ENCODE measurements at regions not wholly inside any gene's neighbourhood (a gene's known extent, or its start where the extent isn't known, plus 50 kb on each side); places are given as distances from the start of the nearest gene placed in this dataset.
A peak's percentile ranks its signal among the peaks of the same experiment; 100 is the strongest.

GRCh38 chr20:7029019-7029418, 261.5 kb downstream of the BMP2 start:
- DNase-seq (ENCODE audit: extremely low read depth, low read depth, low spot score): no peak

- DNase-seq (ENCODE audit: extremely low read depth, low read depth, low spot score): no peak
These were observed 263.7 kb downstream of the BMP2 start for GRCh38 chr20:7031222-7031621.

GRCh38 chr20:7038029-7038428, 270.5 kb downstream of the BMP2 start:
- no peak for DNase-seq (ENCODE audit: extremely low read depth, low read depth, low spot score)

DNA sequence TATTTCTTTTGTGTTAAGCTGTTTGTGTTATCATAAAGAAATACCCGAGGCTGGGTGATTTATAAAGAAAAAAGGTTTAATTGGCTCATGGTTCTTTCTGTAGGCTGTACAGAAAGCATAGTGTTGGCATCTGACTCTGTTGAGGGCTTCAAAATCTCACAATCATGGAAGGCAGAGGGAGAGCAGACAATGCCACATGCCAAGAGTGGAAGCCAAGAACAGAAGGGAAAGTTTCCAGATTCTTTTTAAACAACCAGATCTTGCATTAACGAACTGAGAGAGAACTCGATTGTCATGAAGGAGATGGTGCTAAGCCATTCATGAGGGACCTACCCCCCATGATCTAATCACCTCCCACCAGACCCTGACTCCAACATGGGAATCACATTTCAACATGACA, 290.1 kb downstream of the BMP2 start:
- DNase-seq (ENCODE audit: extremely low read depth, low read depth, low spot score): no peak

GRCh38 chr20:7078804-7079203, 311.3 kb downstream of the BMP2 start:
- DNase-seq (ENCODE audit: extremely low read depth, low read depth, low spot score): no peak

DNA sequence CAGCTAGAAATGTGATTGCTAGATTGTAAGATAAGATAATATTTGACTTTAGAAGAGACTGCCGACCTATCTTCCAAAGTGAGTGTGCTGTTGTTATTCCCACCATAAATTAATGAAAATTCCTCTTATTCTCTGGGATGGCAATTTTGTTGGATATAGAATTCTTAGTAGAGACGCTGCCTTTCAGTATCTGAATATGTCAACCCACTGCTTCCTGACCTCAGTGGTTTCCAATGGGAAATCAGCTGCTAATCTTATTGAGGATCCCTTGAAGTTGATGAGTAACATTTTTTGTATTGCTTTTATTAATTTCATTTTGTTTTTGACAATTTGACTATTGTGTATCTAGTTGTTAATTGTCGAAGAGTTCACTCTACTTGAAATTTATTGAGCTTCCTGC, 313.0 kb downstream of the BMP2 start:
- no peak for DNase-seq (ENCODE audit: extremely low read depth, low read depth, low spot score)

GRCh38 chr20:7085467-7085866, 318.0 kb downstream of the BMP2 start:
- no peak for DNase-seq (ENCODE audit: extremely low read depth, low read depth, low spot score)

DNA sequence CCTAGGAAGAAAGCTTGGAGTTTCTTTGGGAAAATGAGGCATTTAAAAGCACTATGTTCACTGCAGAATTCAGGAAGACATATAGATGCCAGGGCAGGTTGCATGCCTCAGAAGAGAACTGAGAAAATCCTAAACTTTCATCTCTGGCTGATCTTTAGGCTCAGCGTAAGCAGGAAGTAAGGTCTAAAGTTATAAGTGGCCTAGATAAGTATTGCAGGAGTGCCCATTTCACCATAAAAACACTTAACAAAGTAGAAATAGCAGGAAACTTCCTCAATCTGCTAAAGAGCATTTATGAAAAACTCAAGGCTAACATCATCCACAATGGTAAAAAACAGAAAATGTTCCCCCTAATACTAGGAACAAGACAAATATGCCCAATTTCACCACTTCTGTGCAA, 320.3 kb downstream of the BMP2 start:
- no peak for DNase-seq (ENCODE audit: extremely low read depth, low read depth, low spot score)

- DNase-seq (ENCODE audit: extremely low read depth, low read depth, low spot score): no peak
These were observed 322.5 kb downstream of the BMP2 start for GRCh38 chr20:7090001-7090400.

- no peak for DNase-seq (ENCODE audit: extremely low read depth, low read depth, low spot score)
These were observed 323.3 kb downstream of the BMP2 start for GRCh38 chr20:7090811-7091210.

GRCh38 chr20:7091655-7092054, 324.2 kb downstream of the BMP2 start:
- DNase-seq (ENCODE audit: extremely low read depth, low read depth, low spot score): no peak

DNA sequence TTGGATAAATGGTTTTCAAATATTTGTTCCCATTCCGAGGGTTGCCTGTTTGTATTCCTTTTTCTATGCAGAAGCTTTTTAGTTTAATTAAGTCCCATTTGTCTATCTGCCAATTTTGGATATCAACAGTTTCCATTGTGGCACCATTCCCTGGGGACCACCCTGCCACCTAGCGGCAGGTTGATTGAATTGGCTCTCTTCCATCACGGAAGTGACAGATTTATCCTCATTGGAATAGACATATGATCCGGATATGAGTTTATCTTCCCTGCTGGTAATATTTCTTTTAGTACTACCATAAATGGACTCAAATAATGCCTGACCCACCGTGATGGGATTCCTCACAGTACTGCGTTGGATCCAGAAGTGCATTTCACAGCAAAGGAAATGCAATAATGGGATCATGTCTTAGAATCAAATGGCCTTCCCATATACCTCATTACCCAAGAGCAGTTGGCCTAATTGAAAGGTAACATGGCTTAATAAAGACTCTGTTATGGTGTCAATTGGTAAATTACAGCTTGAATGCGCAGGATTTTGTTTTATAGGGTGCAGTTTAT, 327.0 kb downstream of the BMP2 start:
- DNase-seq (ENCODE audit: extremely low read depth, low read depth, low spot score): peak; percentile 22

DNA sequence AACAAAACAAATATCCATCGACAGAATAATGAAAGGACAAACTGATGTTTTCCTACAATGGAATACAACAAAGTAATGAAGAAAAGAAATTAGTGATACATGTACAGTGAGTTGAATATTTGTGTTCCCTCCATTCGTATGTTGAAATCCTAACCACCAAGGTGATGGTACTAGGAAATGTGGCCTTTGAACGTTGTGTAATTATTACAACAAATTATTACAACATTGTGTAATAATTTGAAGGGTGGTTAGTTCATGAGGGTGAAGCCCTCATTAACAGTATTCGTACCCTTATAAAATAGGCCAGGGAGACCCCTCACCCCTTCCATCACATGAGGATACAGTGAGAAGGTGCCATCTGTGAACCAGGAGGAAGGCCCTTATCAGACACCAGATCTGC, 339.4 kb downstream of the BMP2 start:
- no peak for DNase-seq (ENCODE audit: extremely low read depth, low read depth, low spot score)

- no peak for DNase-seq (ENCODE audit: extremely low read depth, low read depth, low spot score)
These were observed 341.4 kb downstream of the BMP2 start for GRCh38 chr20:7108929-7109328.

GRCh38 chr20:7113577-7114466, 346.3 kb downstream of the BMP2 start:
- no peak for DNase-seq (ENCODE audit: extremely low read depth, low read depth, low spot score)

DNA sequence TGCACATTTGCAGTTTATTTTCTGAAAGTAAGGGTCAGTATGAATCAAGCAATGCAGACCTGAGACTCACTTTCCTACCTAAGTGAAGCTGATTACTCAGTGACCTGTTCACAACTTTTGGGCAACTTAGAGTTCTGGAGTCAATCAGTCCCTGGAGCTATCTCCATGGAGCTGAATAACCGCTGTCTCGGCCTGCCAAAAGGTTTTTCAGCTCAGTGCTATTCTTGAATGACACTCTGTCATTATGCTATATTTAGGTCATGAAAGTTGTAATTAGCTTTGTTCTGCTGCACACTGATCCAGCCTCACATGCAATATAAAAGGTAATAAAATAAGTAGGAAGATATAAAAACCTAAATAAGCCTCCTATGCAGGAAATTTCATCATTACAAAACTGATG, 356.0 kb downstream of the BMP2 start:
- DNase-seq (ENCODE audit: extremely low read depth, low read depth, low spot score): no peak

DNA sequence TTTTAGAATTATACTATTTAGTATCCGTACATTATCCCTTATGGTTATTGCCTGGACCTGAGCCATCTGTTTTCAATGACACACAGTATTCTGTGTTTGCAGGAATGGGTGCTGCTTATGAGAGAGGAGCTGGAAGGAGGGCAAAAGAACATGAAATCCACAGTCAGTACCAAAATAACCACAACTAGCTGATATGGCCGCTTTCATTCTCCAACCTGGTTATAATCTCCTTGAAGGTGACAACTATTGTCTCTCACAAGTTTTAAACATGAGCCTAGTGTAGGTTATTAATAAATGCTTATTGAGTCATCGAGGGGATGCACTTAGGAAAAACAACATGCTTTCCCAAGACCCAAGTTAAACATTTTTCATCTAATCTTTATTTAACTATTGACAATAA, 356.6 kb downstream of the BMP2 start:
- no peak for DNase-seq (ENCODE audit: extremely low read depth, low read depth, low spot score)

DNA sequence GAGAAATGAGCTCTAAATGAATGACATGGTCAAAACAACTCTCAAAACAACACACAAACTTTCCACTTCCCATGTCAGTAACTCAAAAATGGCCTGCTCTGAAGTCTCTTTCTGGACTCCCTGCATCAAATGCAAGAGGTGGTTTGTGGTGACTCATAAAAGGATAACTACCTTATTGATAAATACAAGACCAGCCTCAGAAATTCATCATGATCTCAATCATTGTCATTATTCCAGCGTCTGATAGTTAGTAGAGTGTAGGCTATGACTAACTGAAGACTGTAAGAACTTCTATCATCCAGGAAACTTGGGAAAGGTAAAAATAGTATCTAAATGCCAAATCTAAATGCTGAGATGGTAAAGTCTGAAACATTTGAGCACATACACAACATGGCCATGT, 369.4 kb downstream of the BMP2 start:
- DNase-seq (ENCODE audit: extremely low read depth, low read depth, low spot score): no peak

- no peak for DNase-seq (ENCODE audit: extremely low read depth, low read depth, low spot score)
These were observed 370.1 kb downstream of the BMP2 start for GRCh38 chr20:7137395-7138151.

- DNase-seq (ENCODE audit: extremely low read depth, low read depth, low spot score): no peak
These were observed 377.0 kb downstream of the BMP2 start for GRCh38 chr20:7144464-7144863.

DNA sequence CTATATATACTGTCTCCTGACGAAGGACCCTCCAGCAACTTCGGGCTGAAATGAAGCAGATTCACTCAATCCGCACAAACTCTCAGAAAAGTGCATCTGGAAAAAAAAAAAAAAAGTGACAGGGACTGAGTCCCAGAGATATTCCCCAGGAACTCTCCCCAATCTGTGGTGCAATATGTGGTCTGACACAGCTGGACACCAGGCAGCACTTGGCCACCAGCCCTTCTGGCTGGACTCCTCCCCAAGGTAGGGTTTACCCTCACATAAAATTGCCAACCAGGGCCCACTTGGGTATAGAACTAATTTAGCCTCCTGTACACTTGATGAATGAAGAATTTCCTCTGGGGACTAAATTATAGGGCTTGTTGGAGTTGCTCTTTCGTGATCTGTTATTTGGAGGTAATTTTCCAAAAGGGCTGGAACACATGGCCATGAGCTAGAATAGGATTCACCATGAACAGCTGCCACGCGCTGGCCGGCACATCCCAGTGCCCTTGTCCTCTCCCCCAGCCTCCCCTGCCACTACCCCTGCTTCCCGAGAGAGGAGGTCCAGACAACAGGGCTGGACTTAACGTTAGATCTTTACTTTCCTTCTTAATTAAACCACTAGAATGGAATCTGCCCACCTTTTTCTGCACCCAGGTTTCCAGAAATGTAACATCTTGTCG, 379.2 kb downstream of the BMP2 start:
- DNase-seq (ENCODE audit: extremely low read depth, low read depth, low spot score): no peak

Data from glomerular endothelial cell (primary cell).